HepG2 (cell line): ENCODE measurements at regions not wholly inside any gene's neighbourhood (a gene's known extent, or its start where the extent isn't known, plus 50 kb on each side); places are given as distances from the start of the nearest gene placed in this dataset.
A peak's percentile ranks its signal among the peaks of the same experiment; 100 is the strongest.

Experiments used
- BORCS8-MEF2B ChIP-seq: sonication (generic); formaldehyde crosslinking; IDR thresholded peaks from 2 replicates; pipeline ENCODE4 v1.8.0; 2022; ENCODE audit warnings: mild to moderate bottlenecking, missing genetic modification reagents
- CBFB ChIP-seq: sonication (generic); formaldehyde crosslinking; IDR thresholded peaks from 2 replicates; pipeline ENCODE4 v1.4.0; 2020; ENCODE audit warnings: missing genetic modification reagents
- HOMEZ ChIP-seq: IDR thresholded peaks from 2 replicates; pipeline ENCODE4 v1.6.1; 2016; ENCODE audit warnings: low read depth
- HOXA3 ChIP-seq: sonication (generic); formaldehyde crosslinking; IDR thresholded peaks from 2 replicates; pipeline ENCODE4 v1.5.0; 2020; ENCODE audit warnings: missing genetic modification reagents
- JDP2 ChIP-seq: sonication (generic); formaldehyde crosslinking; IDR thresholded peaks from 2 replicates; pipeline ENCODE4 v1.8.1; 2022; ENCODE audit warnings: missing genetic modification reagents, borderline replicate concordance
- JUN ChIP-seq: sonication (generic); formaldehyde crosslinking; IDR thresholded peaks from 2 replicates; pipeline ENCODE4 v1.4.0; 2020; ENCODE audit warnings: mild to moderate bottlenecking, missing genetic modification reagents
- MAX ChIP-seq: IDR thresholded peaks from 2 replicates; pipeline ENCODE4 v1.6.1; 2012; ENCODE audit warnings: inconsistent platforms
- RBM22 ChIP-seq: fragments of 200-400 bp; formaldehyde crosslinking; optimal IDR thresholded peaks from 2 replicates; pipeline ENCODE3; 2017; ENCODE audit warnings: mild to moderate bottlenecking, low read length, moderate library complexity
- ZBED4 ChIP-seq: sonication (generic); formaldehyde crosslinking; IDR thresholded peaks from 2 replicates; pipeline ENCODE4 v1.4.0; 2020; ENCODE audit warnings: missing genetic modification reagents, borderline replicate concordance
- ZBTB7A ChIP-seq: sonication (generic); formaldehyde crosslinking; IDR thresholded peaks from 2 replicates; pipeline ENCODE4 v1.8.0; 2022; ENCODE audit warnings: mild to moderate bottlenecking, missing genetic modification reagents
- ZMAT5 ChIP-seq: sonication (generic); formaldehyde crosslinking; IDR thresholded peaks from 2 replicates; pipeline ENCODE4 v1.5.0; 2020; ENCODE audit warnings: mild to moderate bottlenecking, low read depth, missing genetic modification reagents, borderline replicate concordance
- ZNF138 ChIP-seq: sonication (generic); formaldehyde crosslinking; IDR thresholded peaks from 2 replicates; pipeline ENCODE4 v1.5.0; 2020; ENCODE audit warnings: mild to moderate bottlenecking, low read depth, missing genetic modification reagents
- ZNF33A ChIP-seq: sonication (generic); formaldehyde crosslinking; IDR thresholded peaks from 2 replicates; pipeline ENCODE4 v1.5.1; 2020; ENCODE audit warnings: missing genetic modification reagents, mild to moderate bottlenecking, moderate library complexity, borderline replicate concordance
- ZNF496 ChIP-seq: sonication (generic); formaldehyde crosslinking; IDR thresholded peaks from 2 replicates; pipeline ENCODE4 v1.8.1; 2023; ENCODE audit warnings: mild to moderate bottlenecking, moderate library complexity, missing genetic modification reagents; ENCODE audit not compliant: insufficient replicate concordance
- ZNF788 ChIP-seq: sonication (generic); formaldehyde crosslinking; IDR thresholded peaks from 2 replicates; pipeline ENCODE4 v1.5.0; 2020; ENCODE audit warnings: mild to moderate bottlenecking, missing genetic modification reagents, borderline replicate concordance
- ZNF800 ChIP-seq: sonication (generic); formaldehyde crosslinking; IDR thresholded peaks from 2 replicates; pipeline ENCODE4 v1.4.0; 2020; ENCODE audit warnings: missing genetic modification reagents
- TF ChIP-seq, protein P1 (sequence below): sonication (generic); formaldehyde crosslinking; IDR thresholded peaks from 2 replicates; pipeline ENCODE4 v1.5.1; 2020; ENCODE audit warnings: mild to moderate bottlenecking, missing genetic modification reagents, borderline replicate concordance
- TF ChIP-seq, protein P2 (sequence below): sonication (generic); formaldehyde crosslinking; IDR thresholded peaks from 2 replicates; pipeline ENCODE4 v1.8.0; 2022; ENCODE audit warnings: missing genetic modification reagents, mild to moderate bottlenecking, borderline replicate concordance

DNA sequence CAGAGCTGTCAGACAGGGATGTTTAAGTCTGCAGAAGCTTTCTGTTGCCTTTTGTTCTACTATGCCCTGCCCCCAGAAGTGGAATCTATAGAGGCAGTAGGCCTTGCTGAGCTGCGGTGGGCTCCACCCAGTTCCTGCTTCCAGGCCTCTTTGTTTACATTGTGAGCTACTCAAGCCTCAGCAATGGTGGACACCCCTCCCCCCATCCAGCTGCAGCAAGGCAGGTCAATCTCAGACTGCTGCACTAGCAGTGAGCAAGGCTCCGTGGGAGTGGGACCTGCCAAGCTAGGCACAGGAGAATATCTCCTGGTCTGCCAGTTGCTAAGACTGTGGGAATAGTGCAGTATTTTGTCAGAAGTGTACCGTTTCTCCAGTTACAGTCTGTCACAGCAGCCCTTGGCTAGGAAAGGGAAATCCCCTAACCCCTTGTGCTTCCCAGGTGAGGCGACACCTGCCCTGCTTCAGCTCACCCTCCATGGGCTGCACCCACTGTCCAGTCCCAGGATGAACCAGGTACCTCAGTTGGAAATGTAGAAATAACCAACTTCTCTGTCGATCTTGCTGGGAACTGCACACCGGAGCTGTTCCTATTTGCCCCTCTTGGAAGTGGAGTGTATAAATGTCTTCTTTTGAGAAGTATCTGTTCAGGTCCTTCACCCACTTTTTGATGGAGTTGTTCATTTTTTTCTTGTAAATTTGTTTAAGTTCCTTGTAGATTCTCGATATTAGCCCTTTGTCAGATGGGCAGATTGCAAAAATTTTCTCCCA, 213.5 kb upstream of the SLC38A2 start (continued):
- TF ChIP-seq HOXA3 (CRISPR knock-in tag), result peak; percentile 84
- no peak; the same call in 1 of the 2 replicates for TF ChIP-seq CBFB (CRISPR knock-in tag)
- peak; percentile 61; the same call in 1 of the 2 replicates for TF ChIP-seq ZNF788 (CRISPR knock-in tag)
- no peak for TF ChIP-seq ZNF496
- TF ChIP-seq ZNF33A (CRISPR knock-in tag), result no peak
- TF ChIP-seq JDP2 (CRISPR knock-in tag), result no peak
- TF ChIP-seq JUN (CRISPR knock-in tag), result peak; percentile 55; the same call in 1 of the 2 replicates
- TF ChIP-seq ZMAT5, result no peak
- TF ChIP-seq, protein P1, sequence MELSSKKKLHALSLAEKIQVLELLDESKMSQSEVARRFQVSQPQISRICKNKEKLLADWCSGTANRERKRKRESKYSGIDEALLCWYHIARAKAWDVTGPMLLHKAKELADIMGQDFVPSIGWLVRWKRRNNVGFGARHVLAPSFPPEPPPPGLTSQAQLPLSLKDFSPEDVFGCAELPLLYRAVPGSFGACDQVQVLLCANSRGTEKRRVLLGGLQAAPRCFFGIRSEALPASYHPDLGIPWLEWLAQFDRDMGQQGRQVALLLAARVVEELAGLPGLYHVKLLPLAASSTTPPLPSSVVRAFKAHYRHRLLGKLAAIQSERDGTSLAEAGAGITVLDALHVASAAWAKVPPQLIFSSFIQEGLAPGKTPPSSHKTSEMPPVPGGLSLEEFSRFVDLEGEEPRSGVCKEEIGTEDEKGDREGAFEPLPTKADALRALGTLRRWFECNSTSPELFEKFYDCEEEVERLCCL (CRISPR knock-in tag), result no peak
- TF ChIP-seq, protein P2, sequence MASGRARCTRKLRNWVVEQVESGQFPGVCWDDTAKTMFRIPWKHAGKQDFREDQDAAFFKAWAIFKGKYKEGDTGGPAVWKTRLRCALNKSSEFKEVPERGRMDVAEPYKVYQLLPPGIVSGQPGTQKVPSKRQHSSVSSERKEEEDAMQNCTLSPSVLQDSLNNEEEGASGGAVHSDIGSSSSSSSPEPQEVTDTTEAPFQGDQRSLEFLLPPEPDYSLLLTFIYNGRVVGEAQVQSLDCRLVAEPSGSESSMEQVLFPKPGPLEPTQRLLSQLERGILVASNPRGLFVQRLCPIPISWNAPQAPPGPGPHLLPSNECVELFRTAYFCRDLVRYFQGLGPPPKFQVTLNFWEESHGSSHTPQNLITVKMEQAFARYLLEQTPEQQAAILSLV (CRISPR knock-in tag), result peak; percentile 26; the same call in 1 of the 2 replicates
- peak; percentile 31 for TF ChIP-seq ZBTB7A (CRISPR knock-in tag)
- TF ChIP-seq BORCS8-MEF2B (CRISPR knock-in tag), result no peak; the same call in 1 of the 2 replicates
- TF ChIP-seq MAX, result peak; percentile 55; the same call in 1 of the 2 replicates
- no peak for TF ChIP-seq RBM22
- peak; percentile 85; the same call in 1 of the 2 replicates for TF ChIP-seq HOMEZ (CRISPR knock-in tag)
- no peak for TF ChIP-seq ZNF138 (CRISPR knock-in tag)
- TF ChIP-seq ZNF800 (CRISPR knock-in tag), result no peak
- TF ChIP-seq ZBED4 (CRISPR knock-in tag), result no peak
